SU-DHL-6 (cell line): ENCODE measurements at regions not wholly inside any gene's neighbourhood (a gene's known extent, or its start where the extent isn't known, plus 50 kb on each side); places are given as distances from the start of the nearest gene placed in this dataset.

Experiments
- H2AFZ ChIP-seq: fragments of 200-600 bp; sonication (generic); 2 replicates; pipeline ENCODE4 v1.6.1; 2014; ENCODE audit warnings: low read depth, mild to moderate bottlenecking, moderate library complexity, mixed read lengths, antibody characterized with exemption, low read length; ENCODE audit not compliant: severe bottlenecking
- H3F3A ChIP-seq: fragments of 200-600 bp; shearing (Covaris generic); 2 replicates; pipeline ENCODE4 v1.6.0; 2016; ENCODE audit warnings: antibody characterized with exemption, mild to moderate bottlenecking; ENCODE audit not compliant: insufficient read depth
- H3K27ac ChIP-seq: fragments of 200-600 bp; sonication (generic); 2 replicates; pipeline ENCODE4 v1.5.1; 2016; ENCODE audit warnings: low read depth, mild to moderate bottlenecking, low read length, moderate library complexity, mixed read lengths
- H3K27me3 ChIP-seq: fragments of 200-600 bp; sonication (generic), shearing (Covaris generic); 2 replicates; pipeline ENCODE4 v1.6.0; 2014; ENCODE audit warnings: mild to moderate bottlenecking, low read length
- H3K36me3 ChIP-seq: fragments of 200-600 bp; sonication (generic); 2 replicates; pipeline ENCODE4 v1.6.1; 2014; ENCODE audit warnings: mild to moderate bottlenecking, low read length, mixed read lengths
- H3K4me2 ChIP-seq: fragments of 300-600, 200-600 bp; shearing (Covaris generic), sonication (generic); 2 replicates; pipeline ENCODE4 v1.6.0; 2014; ENCODE audit warnings: low read length, low read depth, mild to moderate bottlenecking; ENCODE audit not compliant: poor library complexity, severe bottlenecking
- H3K4me3 ChIP-seq: fragments of 200-600 bp; sonication (generic); 2 replicates; pipeline ENCODE4 v1.5.1; 2014; ENCODE audit warnings: antibody characterized with exemption, low read length, mild to moderate bottlenecking, mixed read lengths; ENCODE audit not compliant: insufficient read depth, poor library complexity, severe bottlenecking
- H3K79me2 ChIP-seq: fragments of 200-600 bp; sonication (generic); 2 replicates; pipeline ENCODE4 v1.6.1; 2014; ENCODE audit warnings: mild to moderate bottlenecking, low read length, moderate library complexity; ENCODE audit not compliant: insufficient read depth
- H3K9ac ChIP-seq: fragments of 200-600 bp; sonication (generic); 2 replicates; pipeline ENCODE4 v1.7.0; 2014; ENCODE audit warnings: mild to moderate bottlenecking, low read length
- H3K9me2 ChIP-seq: fragments of 200-600 bp; sonication (generic); replicated peaks from 2 replicates; pipeline ENCODE4 v1.6.1; 2014; ENCODE audit warnings: low read length; ENCODE audit not compliant: insufficient read depth
- H3K9me3 ChIP-seq: fragments of 200-600 bp; sonication (generic); 2 replicates; pipeline ENCODE4 v1.6.1; 2014; ENCODE audit warnings: low read length, mixed read lengths; ENCODE audit not compliant: insufficient read depth
- H4K20me1 ChIP-seq: fragments of 200-600 bp; sonication (generic); 2 replicates; pipeline ENCODE4 v1.6.1; 2014; ENCODE audit warnings: low read depth, mild to moderate bottlenecking, antibody characterized with exemption, low read length, moderate library complexity, mixed read lengths
- EZH2phosphoT487 ChIP-seq: fragments of 200-600 bp; sonication (generic), shearing (Covaris generic); conservative IDR thresholded peaks from 2 replicates; pipeline ENCODE4 v1.6.1; 2018; ENCODE audit warnings: mild to moderate bottlenecking, antibody characterized with exemption, low read length, moderate library complexity, mixed read lengths
- TF ChIP-seq, protein P1 (sequence below): fragments of 200-600 bp; sonication (generic); IDR thresholded peaks from one replicate; pipeline ENCODE4 v1.5.1; 2017; ENCODE audit warnings: antibody characterized with exemption, mild to moderate bottlenecking, low read length, moderate library complexity; ENCODE audit not compliant: insufficient read depth, poor library complexity, severe bottlenecking

DNA sequence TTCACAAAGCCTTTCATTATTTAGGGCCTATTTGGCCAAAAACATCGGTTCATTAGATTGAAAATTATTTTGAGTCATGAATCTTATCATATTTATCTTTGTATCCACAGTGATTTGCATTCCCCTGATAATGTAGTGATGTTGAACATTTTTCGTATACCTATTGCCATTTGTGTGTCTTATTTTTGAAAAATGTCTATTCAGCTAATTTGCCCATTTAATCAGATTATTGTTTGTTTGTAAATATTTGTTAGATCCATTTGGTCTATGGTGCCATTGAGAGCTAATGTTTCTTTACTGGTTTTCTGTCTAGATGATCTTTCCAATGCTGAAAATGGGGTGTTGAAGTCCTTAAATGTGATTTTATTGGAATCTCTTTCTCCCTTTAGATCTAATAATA, 439.2 kb upstream of the TYRP1 start:
- Histone ChIP-seq H3K79me2 (no peaks in the 10 kb centered on the region), H3K4me3 (no peak overlapping the region), H3K9ac (no peak overlapping the region), H3K36me3 (no peaks in the 10 kb centered on the region), H3F3A (no peaks in the 10 kb centered on the region), H3K4me2 (no peak overlapping the region), H2AFZ (no peak overlapping the region), H3K27ac (no peak overlapping the region), H3K9me3 (0 out of 2 replicates have a peak, but pooled peaks cover 3% of the 10 kb centered on the region), H3K9me2 (no peaks in the 10 kb centered on the region), H3K27me3 (no peaks in the 10 kb centered on the region), H4K20me1 (no peaks in the 10 kb centered on the region)
- TF ChIP-seq, protein P1, sequence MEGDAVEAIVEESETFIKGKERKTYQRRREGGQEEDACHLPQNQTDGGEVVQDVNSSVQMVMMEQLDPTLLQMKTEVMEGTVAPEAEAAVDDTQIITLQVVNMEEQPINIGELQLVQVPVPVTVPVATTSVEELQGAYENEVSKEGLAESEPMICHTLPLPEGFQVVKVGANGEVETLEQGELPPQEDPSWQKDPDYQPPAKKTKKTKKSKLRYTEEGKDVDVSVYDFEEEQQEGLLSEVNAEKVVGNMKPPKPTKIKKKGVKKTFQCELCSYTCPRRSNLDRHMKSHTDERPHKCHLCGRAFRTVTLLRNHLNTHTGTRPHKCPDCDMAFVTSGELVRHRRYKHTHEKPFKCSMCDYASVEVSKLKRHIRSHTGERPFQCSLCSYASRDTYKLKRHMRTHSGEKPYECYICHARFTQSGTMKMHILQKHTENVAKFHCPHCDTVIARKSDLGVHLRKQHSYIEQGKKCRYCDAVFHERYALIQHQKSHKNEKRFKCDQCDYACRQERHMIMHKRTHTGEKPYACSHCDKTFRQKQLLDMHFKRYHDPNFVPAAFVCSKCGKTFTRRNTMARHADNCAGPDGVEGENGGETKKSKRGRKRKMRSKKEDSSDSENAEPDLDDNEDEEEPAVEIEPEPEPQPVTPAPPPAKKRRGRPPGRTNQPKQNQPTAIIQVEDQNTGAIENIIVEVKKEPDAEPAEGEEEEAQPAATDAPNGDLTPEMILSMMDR = no peak
- no peak for TF ChIP-seq EZH2phosphoT487

DNA sequence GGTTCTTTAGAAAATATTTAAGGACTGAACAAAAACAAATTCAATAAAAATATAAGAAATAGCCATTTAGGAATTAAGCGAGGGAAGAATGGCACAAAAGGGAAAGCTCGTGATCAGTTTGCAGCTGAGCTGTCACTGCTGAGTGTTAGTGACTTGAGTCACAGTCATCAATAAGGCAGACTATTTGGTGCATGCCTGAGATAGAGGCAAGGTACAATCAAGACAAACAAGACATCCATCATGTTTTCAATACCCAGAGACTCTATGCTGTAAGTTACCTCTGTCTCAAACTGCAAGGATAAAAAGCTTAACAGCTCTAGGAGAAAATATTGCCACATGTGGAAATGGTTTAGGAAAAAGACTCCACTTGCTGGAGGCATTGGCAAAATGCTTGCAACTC, 426.4 kb upstream of the TYRP1 start:
- Histone ChIP-seq H3K4me2 (no peak overlapping the region), H3K79me2 (no peaks in the 10 kb centered on the region), H3K4me3 (no peak overlapping the region), H3F3A (no peaks in the 10 kb centered on the region), H3K9ac (no peak overlapping the region), H2AFZ (no peak overlapping the region), H3K27me3 (no peaks in the 10 kb centered on the region), H3K9me2 (no peaks in the 10 kb centered on the region), H3K36me3 (no peaks in the 10 kb centered on the region), H4K20me1 (no peaks in the 10 kb centered on the region), H3K27ac (no peak overlapping the region), H3K9me3 (no peaks in the 10 kb centered on the region)
- TF ChIP-seq EZH2phosphoT487 = no peak
- TF ChIP-seq, protein P1 = no peak

DNA sequence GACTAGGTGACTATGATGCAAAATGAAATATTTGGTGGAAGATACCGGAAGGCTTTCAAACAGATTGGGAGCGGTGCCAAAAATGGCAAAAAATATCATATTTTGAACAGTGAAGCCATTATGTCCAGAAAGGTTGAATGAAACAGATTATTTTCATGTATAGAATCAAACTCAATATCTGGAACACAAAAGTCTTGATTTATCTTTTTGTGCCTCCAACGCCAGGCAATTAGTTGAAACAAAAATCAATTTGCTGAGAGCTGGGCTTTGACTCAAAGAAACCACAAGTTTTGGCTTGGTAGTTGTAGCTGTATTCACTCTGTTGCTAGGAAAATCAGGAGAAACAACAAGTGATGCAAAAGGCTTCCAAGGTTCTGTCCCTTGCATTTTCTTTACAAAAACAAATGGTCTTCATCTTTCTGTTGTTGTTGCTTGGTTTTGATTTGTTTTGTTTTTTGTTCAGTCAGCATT, 421.7 kb upstream of the TYRP1 start:
- Histone ChIP-seq H3K36me3 (no peaks in the 10 kb centered on the region), H3K9ac (no peak overlapping the region)

More for the DNA sequence above, 421.7 kb upstream of the TYRP1 start:
- Histone ChIP-seq H3K9me3 (no peaks in the 10 kb centered on the region), H3K27ac (no peak overlapping the region), H2AFZ (no peak overlapping the region), H3F3A (no peaks in the 10 kb centered on the region), H3K79me2 (no peaks in the 10 kb centered on the region), H3K9me2 (no peaks in the 10 kb centered on the region; the same call in 1 of the 2 replicates), H3K4me2 (no peak overlapping the region), H4K20me1 (no peaks in the 10 kb centered on the region), H3K27me3 (no peaks in the 10 kb centered on the region), H3K4me3 (no peak overlapping the region)
- TF ChIP-seq, protein P1 = no peak
- TF ChIP-seq EZH2phosphoT487 = no peak
